Fibroblast of peridontal ligament (primary cell): ENCODE measurements at regions not wholly inside any gene's neighbourhood (a gene's known extent, or its start where the extent isn't known, plus 50 kb on each side); places are given as distances from the start of the nearest gene placed in this dataset.
A peak's percentile ranks its signal among the peaks of the same experiment; 100 is the strongest.
"Not testable (repeated sequence)": the region's sequence is repeated elsewhere in the genome, so short reads cannot be mapped to it uniquely, and the experiment has no call there.

Source experiments
- DNase-seq: peaks from one replicate; pipeline ENCODE4 v3.0.0-alpha.2; 2010; ENCODE audit errors: extremely low read depth

DNA sequence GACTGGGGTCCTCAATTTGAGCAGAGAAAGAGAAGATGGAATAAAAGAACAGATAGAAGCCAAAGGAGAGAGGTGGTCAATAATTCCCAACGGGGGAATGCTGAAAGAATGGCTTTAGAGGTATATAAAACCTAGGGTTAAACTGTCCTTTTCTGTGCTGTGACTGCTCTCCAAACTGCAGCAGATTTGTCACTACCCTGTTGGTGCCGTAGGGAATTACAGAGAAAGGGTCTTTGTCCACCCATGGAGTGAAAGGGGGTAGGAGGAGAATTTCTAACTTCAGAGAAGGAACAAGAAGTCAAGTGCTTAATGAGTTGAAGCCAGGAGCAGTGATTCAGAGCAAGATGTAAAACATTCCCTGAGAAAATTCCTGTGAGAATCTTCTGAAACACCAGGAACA, 486.5 kb downstream of the NUP35 start:
- DNase-seq, result no peak

DNA sequence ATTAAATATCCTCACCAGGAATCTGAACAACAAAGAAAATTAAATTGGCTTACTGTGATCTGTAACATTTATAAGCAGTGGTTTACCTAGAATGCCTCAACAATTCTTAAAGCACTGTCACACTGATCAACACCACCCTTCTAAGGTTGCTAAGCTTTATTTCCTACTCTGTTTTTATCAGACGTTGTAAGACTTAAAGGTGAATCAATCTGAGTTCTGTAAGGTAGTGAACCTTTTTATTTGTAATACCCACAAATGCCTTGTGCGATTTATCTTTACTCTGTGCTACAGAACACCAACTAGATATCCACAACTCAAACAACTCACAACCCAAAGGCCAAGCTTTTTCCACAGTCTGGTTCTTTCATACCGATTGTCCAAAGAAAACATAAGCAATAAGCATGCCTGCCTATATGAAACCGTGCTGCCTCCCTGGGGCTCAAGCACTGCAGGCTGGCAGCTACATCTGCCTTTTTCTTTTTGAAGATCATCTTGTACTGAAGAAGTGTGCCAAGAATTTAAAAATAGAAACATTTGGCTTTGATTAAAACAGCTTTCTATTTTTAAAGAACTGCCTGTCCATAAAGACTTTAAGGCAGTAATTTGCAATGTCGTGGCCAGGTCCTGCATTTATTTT, 490.7 kb downstream of the NUP35 start:
- peak; percentile 20 for DNase-seq

DNA sequence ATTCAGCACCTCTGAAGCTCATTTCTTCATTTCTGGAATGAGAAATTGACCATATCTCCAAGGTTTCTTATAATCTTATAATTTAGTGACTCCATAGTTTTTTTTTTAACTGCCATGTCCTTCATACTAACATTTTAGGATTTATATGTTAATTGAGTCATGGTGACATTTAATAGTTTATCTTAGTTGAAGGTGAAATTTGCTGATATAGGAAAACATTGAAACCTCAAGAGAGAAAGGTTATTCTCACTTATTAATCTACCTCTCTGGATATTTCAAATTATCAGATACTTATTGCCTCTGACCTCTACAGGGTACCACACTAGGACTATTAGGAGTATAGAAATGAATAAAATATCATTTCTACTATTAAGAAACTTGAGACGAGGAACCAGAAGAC, 499.0 kb downstream of the NUP35 start:
- no peak for DNase-seq

DNA sequence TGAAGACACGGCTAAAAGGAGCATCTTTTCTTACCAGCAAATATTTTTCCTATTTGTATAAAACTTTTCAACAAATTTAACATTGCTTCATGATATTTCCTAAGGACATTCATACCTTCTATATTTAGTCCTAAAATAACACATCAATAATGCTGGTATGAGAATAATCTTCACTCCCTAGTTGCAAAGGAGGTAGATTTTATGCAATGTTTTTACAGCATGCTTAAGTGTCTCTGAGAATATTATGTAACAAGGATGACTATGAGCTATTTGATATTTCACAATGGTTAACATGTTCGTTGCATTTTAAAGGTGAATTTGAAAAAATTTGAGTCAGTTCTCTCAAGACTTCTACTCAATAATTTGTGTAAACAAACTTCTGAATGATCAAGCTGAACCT, 506.7 kb downstream of the NUP35 start:
- no peak for DNase-seq

DNA sequence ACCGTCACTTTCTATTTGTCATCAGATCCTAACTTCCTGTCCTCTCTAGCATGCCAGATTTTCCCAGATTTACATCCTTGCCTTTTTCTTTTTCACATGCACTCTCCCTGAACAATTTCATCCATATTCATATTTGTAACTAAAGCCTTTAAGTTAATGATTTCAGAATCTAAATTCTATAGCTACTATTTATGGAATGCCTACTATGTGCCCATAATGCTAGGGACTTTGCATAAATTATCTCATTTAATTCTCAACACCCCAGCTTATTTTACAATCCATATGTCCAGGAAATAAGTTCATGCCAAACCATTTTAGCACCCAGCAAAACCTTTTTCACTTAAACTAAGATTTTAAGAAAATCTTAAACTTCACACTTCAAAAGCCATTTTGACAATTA, 531.9 kb downstream of the NUP35 start:
- DNase-seq, result no peak

DNA sequence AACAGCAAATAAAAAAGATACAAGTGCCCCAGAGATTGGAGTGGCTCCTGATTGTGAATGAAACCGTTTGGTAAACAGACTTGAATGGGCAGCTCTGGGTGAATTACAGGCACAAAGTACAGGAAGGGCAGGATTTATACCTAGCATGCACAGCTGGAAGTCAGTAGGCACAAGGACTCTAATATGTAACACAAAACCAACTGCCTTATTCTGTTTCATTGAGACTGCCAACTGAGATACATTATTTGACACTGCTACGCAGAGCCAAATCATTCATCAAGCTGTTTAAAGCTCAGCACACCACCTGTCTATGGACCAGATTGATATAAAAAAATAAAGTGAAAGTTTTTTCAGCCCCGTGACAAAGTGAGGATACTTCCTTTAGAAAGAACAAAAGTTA, 541.2 kb downstream of the NUP35 start:
- DNase-seq, result no peak

DNA sequence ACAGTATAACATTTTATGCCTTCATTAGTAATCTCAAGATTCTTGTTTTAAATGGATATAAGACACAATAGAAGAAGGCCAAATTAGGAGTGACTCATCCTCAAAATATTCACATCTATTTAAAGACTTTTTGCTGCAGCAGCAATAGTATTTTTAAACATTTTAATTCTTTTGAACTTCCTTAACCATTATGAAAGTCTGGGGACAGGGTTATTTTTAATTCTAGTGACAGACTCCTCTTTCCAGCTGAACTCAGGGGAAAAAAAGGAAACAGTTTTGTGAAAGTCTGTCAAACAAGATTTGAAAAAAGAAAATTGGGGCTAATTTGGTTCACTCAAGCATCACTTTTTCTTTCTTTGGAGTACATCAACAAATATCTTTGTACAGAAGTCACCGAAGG, 541.8 kb downstream of the NUP35 start:
- DNase-seq, result peak; percentile 2

DNA sequence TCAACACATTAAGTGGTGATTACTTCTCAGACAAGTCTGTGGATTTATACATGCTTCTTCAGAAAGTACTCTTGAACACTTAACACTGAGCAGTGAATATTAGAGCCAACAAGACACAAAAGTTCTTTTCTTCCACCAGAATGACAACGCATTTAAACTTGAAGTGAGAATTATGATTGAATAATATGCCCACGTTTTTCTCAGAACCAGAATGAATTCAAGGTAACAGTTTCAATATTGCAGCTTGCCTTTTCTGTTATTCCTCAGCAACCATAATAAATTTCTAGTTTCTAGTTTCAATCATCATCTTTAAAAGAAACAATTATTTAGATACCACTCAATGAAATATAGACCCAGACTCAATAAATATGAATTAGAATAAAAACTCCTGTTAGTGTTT, 547.0 kb downstream of the NUP35 start:
- DNase-seq, result no peak

DNA sequence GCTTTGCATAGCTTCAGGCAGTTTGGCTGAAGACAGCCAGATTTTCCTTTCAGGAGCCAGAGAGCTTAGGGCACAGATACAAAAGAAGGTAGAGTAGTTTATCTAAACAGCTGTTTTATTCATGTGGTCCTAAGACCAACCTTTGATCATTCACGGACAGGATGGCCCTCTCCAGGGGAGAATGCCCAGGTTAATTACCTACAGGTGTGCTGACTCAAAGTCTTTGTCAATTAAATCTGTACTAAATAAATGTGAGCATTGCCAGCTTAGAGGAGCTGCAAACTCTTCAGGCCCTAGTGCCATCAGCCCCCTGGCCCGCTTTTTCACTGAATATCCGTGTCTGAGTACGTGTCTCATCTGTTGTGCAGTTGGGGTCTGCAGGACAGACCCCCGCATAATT, 554.7 kb downstream of the NUP35 start:
- DNase-seq, result no peak

DNA sequence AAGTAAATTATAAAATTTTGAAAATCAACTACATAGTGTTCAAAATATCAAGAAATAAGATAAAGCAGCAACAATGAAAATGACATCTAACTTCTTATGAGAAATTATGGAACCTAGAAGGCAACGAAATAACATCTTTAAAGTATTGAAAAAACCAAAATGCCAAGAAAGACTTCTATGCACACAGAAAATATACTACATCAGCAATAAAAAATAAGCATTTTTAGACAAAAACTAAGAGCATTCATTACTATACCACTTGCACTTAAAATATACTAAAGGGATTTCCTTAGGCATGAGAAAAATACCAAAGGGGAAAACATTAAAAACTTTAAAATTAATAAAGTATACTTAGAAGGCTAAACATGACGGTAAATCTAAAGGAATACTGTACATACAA, 556.3 kb downstream of the NUP35 start:
- no peak for DNase-seq

DNA sequence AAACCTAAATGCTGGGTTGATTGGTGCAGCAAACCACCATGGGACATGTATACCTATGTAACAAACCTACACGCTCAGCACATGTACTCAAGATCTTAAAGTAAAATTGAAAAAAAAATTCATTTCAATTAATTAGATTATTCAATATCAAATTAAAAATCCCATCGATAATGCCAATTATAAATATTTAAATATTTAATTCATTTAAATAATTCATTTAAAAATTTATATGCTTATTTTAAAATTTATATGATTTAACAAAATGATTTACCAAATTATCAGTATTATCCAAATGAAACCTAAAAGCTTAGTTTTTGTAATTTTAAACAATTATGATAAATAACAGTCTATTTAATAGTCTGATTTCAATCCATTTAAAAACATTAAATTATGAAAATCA, 560.4 kb downstream of the NUP35 start:
- DNase-seq, result no peak

DNA sequence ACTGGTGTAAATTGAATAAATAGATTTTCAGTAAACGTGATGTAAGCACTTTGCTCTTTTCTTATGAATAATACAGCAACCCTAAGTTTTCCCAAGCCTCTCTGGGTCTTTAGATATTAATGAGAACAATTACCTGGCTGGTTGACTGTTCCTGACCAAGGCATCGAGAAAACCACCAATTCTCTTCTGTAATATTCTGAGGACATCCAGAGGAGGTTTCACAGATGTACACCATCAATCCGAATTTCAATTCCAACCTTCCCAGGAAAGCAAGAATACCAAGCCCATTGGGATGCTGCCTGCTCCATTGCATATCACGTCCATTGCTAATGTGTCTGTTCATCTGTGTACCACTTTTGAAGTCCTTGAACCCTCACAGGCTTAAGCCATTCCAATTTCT, 571.8 kb downstream of the NUP35 start:
- DNase-seq, result no peak

DNA sequence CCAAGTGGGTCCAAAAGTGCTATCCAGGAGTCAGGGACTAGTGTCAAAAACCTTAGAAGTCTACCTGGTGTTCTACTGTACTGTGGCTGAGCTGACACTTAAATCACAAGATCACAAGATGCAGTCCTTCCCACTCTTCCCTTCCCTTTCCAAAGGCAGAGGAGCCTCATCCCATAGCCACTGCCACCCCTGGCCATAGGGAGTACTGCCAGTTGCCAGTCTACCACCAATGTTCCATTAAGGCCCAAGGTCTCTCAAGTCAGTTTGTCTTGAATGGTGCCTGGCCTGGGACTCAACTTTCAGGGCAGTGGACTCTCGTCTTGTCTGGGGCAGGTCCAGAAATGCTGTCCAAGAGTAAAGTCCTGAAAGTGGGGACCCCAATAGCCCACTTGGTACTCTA, 585.6 kb downstream of the NUP35 start:
- DNase-seq, result no peak

DNA sequence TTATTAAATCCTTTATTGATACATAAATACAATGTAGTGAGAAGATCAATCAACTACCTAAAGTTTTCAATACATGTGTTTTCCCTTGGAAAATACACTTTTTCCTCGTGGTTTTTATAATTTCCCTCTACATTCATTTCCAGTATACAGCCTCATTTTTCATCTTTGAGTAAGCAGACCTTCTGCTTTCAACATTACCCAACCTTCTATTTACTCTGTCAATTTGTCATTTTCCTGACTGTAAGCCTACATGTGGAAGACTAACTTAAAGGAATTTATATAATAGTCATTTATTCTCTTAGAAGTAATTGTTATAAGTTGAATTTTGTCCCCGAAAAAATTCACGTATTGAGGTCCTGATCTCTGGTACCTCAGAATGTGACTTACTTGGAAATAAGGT, 594.0 kb downstream of the NUP35 start:
- no peak for DNase-seq

DNA sequence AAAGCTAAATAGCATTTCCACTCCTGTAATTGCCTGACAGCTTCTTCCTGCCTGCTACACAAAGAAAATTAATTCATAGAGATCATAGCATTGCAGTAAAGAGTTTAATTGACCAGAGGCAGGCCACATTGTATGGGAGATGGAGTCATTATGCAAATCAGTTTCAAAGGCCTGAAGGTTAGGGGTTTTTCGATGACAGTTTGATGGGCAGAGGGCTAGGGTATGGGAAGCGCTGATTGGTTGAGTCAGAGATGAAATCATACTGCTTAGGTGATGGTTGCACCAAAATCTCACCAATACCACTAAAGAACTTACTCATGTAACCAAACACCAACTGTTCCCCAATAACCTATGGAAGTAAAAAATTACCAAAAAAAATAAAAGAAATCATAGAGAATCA, 599.0 kb downstream of the NUP35 start:
- no peak for DNase-seq

DNA sequence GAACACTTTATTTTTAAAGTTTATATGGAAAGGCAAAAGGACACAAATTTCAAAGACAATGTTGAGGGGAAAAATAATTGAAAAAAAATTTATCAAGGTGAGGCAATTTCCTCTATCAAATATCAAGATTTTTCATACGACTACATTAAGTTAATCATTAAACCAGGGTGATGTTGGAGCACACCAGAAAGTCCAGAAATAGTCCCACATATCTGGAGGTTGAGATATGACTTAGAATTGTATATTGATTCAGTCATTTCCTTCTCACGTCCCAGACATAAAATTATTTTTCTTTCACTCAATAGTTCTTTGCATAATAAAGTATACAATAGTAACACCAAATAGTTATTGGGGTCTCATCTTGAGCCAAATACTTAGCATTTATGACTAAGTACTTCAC, 605.1 kb downstream of the NUP35 start:
- no peak for DNase-seq

DNA sequence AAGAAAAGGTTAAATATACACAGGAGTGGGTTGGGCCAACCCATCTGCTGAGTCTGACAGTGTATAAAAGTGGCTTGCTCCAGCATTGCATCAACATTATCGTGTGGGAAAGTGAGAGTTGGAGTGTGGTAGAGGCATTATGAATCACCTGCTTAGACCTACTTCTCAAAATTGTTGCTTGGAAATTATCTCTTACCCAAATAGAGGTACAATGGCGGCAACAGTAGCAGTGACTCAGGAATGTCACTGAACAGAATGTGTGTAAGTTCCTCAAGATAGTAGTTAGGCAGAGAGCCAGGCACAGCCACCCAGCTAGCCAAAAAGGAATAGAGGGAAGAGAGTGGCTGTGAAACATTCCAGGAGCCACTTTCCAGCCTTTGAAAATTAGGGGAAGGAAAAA, 616.0 kb downstream of the NUP35 start:
- DNase-seq, result no peak

DNA sequence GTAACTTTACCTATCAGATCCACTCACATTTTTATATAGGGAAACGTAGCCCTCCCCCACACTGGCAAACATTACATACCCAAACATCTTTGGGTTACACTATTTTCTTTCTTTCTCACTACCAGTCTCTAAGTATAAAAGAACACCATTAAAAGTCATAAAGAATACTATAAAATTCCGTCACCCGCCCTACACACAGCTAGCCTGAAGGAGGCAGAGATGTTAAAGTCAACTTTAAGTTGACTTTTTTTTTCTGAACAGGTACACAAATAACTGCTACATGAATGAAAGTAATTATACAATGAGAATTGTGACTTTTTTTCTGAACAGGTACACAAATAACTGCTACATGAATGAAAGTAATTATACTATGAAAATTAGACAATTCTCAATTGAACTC, 628.3 kb downstream of the NUP35 start:
- no peak for DNase-seq

DNA sequence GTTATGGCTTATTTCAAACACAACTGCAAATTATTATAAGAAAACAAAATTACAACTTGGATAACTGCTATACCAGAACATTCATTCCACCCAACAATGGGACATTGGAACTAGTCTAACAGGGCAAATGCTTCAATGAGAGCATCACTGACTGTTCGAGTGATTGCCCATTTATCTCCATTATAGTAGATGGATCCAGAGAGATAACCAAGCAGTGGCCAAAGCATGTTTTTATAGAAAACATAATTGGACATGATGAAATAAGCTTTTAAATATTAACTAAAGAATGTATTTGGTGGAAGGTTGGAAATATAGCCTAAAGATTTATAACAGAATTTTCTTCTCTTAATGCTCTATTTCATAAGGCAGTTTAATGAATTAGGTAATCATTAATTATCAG, 634.8 kb downstream of the NUP35 start:
- DNase-seq, result no peak

DNA sequence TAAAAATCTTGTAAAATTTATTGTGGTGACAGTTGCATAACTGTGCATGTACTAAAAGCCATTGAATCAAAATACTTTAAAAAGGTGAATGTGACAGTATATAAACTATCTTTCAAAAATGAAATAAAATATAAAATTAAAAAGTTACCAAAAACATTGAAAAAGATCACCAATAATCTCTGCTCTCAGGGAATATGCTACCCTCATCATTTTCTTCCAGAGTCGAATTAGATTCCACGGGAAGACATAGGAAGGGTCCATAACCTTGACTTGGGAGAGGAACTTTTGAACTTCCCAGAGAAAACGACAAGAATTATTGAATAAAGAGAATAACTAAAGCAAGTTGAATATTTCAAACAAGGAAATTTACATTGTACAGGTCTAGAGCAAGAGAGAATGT, 649.5 kb downstream of the NUP35 start:
- no peak for DNase-seq

DNA sequence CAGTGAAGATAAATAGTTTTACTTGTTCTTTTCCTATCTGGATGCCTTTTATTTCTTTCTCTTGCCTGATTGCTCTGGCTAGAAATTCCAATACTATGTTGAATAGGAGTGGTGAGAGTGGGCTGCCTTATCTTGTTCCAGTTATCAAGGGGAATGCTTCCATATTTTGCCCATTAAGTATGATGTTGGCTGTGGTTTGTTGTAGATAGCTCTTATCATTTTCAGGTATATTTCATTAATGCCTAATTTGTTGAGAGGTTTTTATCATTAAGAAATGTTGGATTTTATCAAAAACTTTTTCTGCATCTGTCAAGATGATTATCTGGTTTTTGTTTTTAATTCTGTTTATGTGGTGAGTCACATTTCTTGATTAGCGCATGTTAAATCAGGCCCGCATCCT, 655.8 kb downstream of the NUP35 start:
- no peak for DNase-seq

DNA sequence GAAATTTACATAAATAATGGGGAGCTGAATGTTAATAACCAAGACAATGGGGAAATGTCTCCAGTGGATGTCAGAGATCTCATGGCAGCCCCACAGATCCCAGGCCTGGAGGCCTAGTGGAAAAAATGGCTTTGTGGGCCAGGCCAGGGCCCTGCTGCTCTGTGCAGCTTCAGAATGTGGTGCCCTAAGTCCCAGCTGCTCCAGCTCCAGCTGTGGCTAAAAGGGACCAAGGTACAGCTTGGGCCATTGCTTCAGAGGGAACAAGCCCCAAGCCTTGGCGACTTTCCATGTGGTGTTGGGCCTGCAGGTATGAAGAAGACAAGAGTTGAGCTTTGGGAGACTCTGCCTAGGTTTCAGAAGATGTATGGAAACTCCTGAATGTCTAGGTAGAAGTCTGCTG, 658.2 kb downstream of the NUP35 start:
- no peak for DNase-seq

DNA sequence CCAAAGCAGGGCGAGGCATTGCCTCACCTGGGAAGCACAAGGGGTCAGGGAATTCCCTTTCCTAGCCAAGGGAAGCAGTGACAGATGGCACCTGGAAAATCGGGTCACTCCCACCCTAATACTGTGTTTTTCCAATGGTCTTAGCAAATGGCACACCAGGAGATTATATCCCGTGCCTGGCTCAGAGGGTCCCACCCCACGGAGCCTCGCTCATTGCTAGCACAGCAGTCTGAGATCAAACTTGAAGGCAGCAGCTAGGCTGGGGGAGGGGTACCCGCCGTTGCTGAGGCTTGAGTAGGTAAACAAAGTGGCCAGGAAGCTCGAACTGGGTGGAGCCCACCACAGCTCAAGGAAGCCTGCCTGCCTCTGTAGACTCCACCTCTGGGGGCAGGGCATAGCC, 664.6 kb downstream of the NUP35 start:
- DNase-seq, result not testable (repeated sequence)

DNA sequence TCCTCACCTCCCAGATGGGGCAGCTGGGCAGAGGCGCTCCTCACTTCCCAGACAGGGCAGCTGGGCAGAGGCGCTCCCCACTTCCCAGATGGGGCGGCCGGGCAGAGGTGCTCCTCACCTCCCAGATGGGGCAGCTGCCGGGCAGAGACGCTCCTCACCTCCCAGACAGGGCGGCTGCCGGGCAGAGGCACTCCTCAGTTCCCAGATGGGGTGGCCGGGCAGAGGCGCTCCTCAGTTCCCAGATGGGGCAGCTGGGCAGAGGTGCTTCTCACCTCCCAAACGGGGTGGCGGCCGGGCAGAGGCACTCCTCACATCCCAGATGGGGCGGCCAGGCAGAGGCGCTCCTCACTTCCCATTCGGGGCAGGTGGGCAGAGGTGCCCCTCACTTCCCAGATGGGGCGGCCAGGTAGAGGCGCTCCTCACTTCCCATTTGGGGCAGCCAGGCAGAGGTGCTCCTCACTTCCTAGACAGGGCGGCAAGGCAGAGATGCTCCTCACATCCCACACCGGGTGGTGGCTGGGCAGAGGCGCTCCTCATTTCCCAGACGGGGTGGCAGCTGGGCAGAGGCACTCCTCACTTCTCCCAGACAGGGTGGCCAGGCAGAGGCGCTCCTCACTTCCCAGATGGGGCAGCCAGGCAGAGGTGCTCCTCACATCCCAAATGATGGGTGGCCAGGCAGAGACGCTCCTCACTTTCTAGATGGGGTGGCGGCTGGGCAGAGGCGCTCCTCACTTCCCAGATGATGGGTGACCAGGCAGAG, 668.1 kb downstream of the NUP35 start:
- not testable (repeated sequence) for DNase-seq
